HepG2 (cell line): ENCODE measurements at regions not wholly inside any gene's neighbourhood (a gene's known extent, or its start where the extent isn't known, plus 50 kb on each side); places are given as distances from the start of the nearest gene placed in this dataset.

Experiments used
- AGO2 ChIP-seq: fragments of 200-400 bp; formaldehyde crosslinking; optimal IDR thresholded peaks from 2 replicates; pipeline ENCODE3; 2017; ENCODE audit warnings: mild to moderate bottlenecking, low read depth, low read length, moderate library complexity
- ARID5B ChIP-seq: IDR thresholded peaks from 2 replicates; pipeline ENCODE4 v1.4.0; 2020; ENCODE audit warnings: mild to moderate bottlenecking, missing genetic modification reagents
- CEBPB ChIP-seq: IDR thresholded peaks from 2 replicates; pipeline ENCODE4 v1.6.1; 2011; ENCODE audit warnings: low read depth, low read length, improper control_type of control experiment, borderline replicate concordance
- CEBPG ChIP-seq: IDR thresholded peaks from 2 replicates; pipeline ENCODE4 v1.6.1; 2016
- FOXA3 ChIP-seq: IDR thresholded peaks from 2 replicates; pipeline ENCODE4 v1.6.1; 2016; ENCODE audit warnings: missing genetic modification reagents, missing compliant biosample characterization
- FOXJ3 ChIP-seq: sonication (generic); formaldehyde crosslinking; IDR thresholded peaks from 2 replicates; pipeline ENCODE4 v1.4.0; 2020; ENCODE audit warnings: missing genetic modification reagents, mild to moderate bottlenecking, borderline replicate concordance
- HNF4A ChIP-seq: sonication (generic); formaldehyde crosslinking; IDR thresholded peaks from 2 replicates; pipeline ENCODE4 v1.4.0; 2020; ENCODE audit warnings: missing genetic modification reagents
- NR2F1 ChIP-seq, 2 experiments: fragments of 450-650 bp in 1 of 2; formaldehyde crosslinking in 1 of 2; IDR thresholded peaks; 2 replicates each; pipeline versions ENCODE4 v1.5.0 to v1.6.1; 2016 to 2020; ENCODE audit warnings: mild to moderate bottlenecking in 1 of 2, missing compliant biosample characterization in 1 of 2, missing genetic modification reagents in 1 of 2, moderate library complexity in 1 of 2
- SAP130 ChIP-seq: IDR thresholded peaks from 2 replicates; pipeline ENCODE4 v1.6.1; 2016; ENCODE audit warnings: low read depth
- SOX6 ChIP-seq, 2 experiments: fragments of 450-650 bp in 1 of 2; sonication (generic) in 1 of 2; formaldehyde crosslinking in 1 of 2; IDR thresholded peaks; 2 replicates each; pipeline versions ENCODE4 v1.4.0 to v1.6.1; 2017 to 2020; ENCODE audit warnings: antibody characterized with exemption in 1 of 2, mild to moderate bottlenecking in 1 of 2, missing genetic modification reagents in 1 of 2
- ZMAT5 ChIP-seq: sonication (generic); formaldehyde crosslinking; IDR thresholded peaks from 2 replicates; pipeline ENCODE4 v1.5.0; 2020; ENCODE audit warnings: mild to moderate bottlenecking, low read depth, missing genetic modification reagents, borderline replicate concordance
- ZNF503 ChIP-seq: sonication (generic); formaldehyde crosslinking; IDR thresholded peaks from 2 replicates; pipeline ENCODE4 v1.4.0; 2020; ENCODE audit warnings: missing genetic modification reagents

GRCh38 chr7:96416599-96416998 lies 94.7 kb upstream of the SLC25A13 start (continued):
- peak; percentile 33; the same call in 1 of the 2 replicates for TF ChIP-seq FOXJ3 (CRISPR knock-in tag)
- TF ChIP-seq FOXA3 (CRISPR knock-in tag), result peak; percentile 42; the same call in 1 of the 2 replicates
- 0 out of 2 replicates have a peak, but pooled peaks have one; percentile 20 for TF ChIP-seq CEBPG
- TF ChIP-seq SOX6 (IDR thresholded peaks at IDR 0.05), result no peak
- TF ChIP-seq SOX6 (CRISPR knock-in tag; IDR thresholded peaks at IDR 0.05), result peak; percentile 66; the same call in 1 of the 2 replicates
- peak; percentile 20; the same call in 1 of the 2 replicates for TF ChIP-seq CEBPB
- peak; percentile 44; the same call in 1 of the 2 replicates for TF ChIP-seq ARID5B
- TF ChIP-seq AGO2, result no peak
- no peak for TF ChIP-seq ZMAT5 (CRISPR knock-in tag)
- TF ChIP-seq ZNF503, result 0 out of 2 replicates have a peak, but pooled peaks have one; percentile 31
- peak in 1 of 2 experiments; percentile 61; a peak in 1 of 4 replicates for TF ChIP-seq NR2F1 (CRISPR knock-in tag; IDR thresholded peaks at IDR 0.05)
- peak; percentile 39; the same call in 1 of the 2 replicates for TF ChIP-seq SAP130 (CRISPR knock-in tag)
- TF ChIP-seq HNF4A (CRISPR knock-in tag), result peak; percentile 32; the same call in 1 of the 2 replicates
